HG03159 (cell line): ENCODE measurements at regions not wholly inside any gene's neighbourhood (a gene's known extent, or its start where the extent isn't known, plus 50 kb on each side); places are given as distances from the start of the nearest gene placed in this dataset.

Experiments used
- ATAC-seq: cut with Tn5 transposase; IDR thresholded peaks from one replicate; pipeline ENCODE4 v1.9.1; 2021; ENCODE audit warnings: mild to moderate bottlenecking, moderate library complexity; ENCODE audit not compliant: unreplicated experiment

- no peak for ATAC-seq
These were observed 557.5 kb downstream of the CD83 start for GRCh38 chr6:14674867-14675648.

- no peak for ATAC-seq
These were observed 558.5 kb downstream of the CD83 start for GRCh38 chr6:14676064-14676463.

- ATAC-seq: no peak
These were observed 559.6 kb downstream of the CD83 start for GRCh38 chr6:14676977-14677781.

GRCh38 chr6:14681699-14682487, 564.0 kb upstream of the JARID2 start:
- ATAC-seq: no peak

- ATAC-seq: no peak
These were observed 563.1 kb upstream of the JARID2 start for GRCh38 chr6:14682812-14683211.

GRCh38 chr6:14689639-14690038, 556.2 kb upstream of the JARID2 start:
- ATAC-seq: no peak

GRCh38 chr6:14690120-14691056, 555.5 kb upstream of the JARID2 start:
- ATAC-seq: no peak

- ATAC-seq: no peak
These were observed 553.7 kb upstream of the JARID2 start for GRCh38 chr6:14692208-14692607.

GRCh38 chr6:14693301-14694192, 552.3 kb upstream of the JARID2 start:
- ATAC-seq: no peak

- no peak for ATAC-seq
These were observed 551.6 kb upstream of the JARID2 start for GRCh38 chr6:14694308-14694707.

- ATAC-seq: no peak
These were observed 550.3 kb upstream of the JARID2 start for GRCh38 chr6:14695579-14695978.

GRCh38 chr6:14696367-14696766, 549.5 kb upstream of the JARID2 start:
- ATAC-seq: no peak

GRCh38 chr6:14697427-14697826, 548.4 kb upstream of the JARID2 start:
- ATAC-seq: no peak

GRCh38 chr6:14699803-14700601, 545.9 kb upstream of the JARID2 start:
- no peak for ATAC-seq

GRCh38 chr6:14701946-14702345, 543.9 kb upstream of the JARID2 start:
- ATAC-seq: no peak

GRCh38 chr6:14702678-14703077, 543.2 kb upstream of the JARID2 start:
- ATAC-seq: no peak

- no peak for ATAC-seq
These were observed 542.3 kb upstream of the JARID2 start for GRCh38 chr6:14703586-14703985.
